CD1c-positive myeloid dendritic cell (primary cell): ENCODE measurements at regions not wholly inside any gene's neighbourhood (a gene's known extent, or its start where the extent isn't known, plus 50 kb on each side); places are given as distances from the start of the nearest gene placed in this dataset.

Experiments
- DNase-seq: peaks from one replicate; pipeline ENCODE4 v3.0.0-alpha.2; 2016; ENCODE audit errors: extremely low spot score

DNA sequence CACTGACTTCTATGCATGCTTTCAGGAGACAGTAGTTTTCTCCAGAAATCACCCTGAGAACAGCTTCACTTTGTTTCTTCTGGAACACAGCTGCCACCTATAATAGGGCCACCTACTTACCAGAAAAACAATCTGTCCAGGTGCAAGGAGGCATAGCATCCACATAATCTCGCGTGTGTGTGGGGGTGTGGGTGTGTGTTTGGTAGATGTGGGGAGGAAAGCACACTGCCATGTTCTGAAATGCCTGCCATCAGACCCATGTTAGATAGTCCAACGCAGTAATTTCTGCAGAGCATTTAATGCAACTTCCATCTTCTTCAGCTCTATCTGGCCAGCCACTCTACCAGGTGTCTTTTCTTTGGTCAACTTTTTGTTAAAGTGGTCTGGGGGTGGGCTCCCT, 102.9 kb downstream of the ACER2 start:
- no peak for DNase-seq

DNA sequence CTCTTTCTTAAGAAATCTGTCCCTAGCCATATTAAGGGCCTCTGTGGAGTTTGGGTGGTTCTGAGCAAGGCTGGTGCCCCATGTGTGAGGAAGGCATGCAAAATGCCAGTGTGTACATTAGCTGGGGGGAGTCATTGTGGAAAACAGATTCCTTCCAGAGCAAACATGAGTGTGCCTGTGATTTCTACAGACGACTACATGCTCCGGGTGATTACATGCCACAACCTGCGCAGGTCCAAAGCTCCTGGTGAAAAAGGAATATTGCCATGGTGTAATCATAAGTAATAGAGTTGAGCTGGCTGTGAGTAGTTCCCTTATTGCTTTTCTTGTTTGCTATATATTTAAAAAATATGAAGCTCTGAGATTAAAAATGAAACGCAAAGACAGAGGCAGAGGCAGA, 102.1 kb downstream of the ACER2 start:
- DNase-seq = no peak
